Gastroesophageal sphincter (tissue), 3 donors: ENCODE measurements at regions not wholly inside any gene's neighbourhood (a gene's known extent, or its start where the extent isn't known, plus 50 kb on each side); places are given as distances from the start of the nearest gene placed in this dataset.

Source experiments
- CTCF ChIP-seq, 4 experiments: fragments of 200-600 bp in 2 of 4; fragments of 450-650 bp in 2 of 4; sonication (generic) in 1 of 4; IDR thresholded peaks; one replicate each; pipeline ENCODE4 v1.5.1; 2017 to 2019; ENCODE audit warnings: antibody characterized with exemption in 4 of 4, mild to moderate bottlenecking in 2 of 4, moderate library complexity in 2 of 4
- EP300 ChIP-seq: sonication (generic); formaldehyde crosslinking; IDR thresholded peaks from one replicate; pipeline ENCODE4 v1.6.1; 2017; ENCODE audit warnings: antibody characterized with exemption, mild to moderate bottlenecking
- POLR2A ChIP-seq, 2 donors: fragments of 450-650 bp; IDR thresholded peaks; one replicate each; pipeline ENCODE4 v1.6.1; 2017; ENCODE audit warnings: antibody characterized with exemption in 2 of 2, mild to moderate bottlenecking in 2 of 2, moderate library complexity in 1 of 2
- POLR2AphosphoS5 ChIP-seq: sonication (generic); formaldehyde crosslinking; IDR thresholded peaks from one replicate; pipeline ENCODE4 v1.6.1; 2017; ENCODE audit warnings: antibody characterized with exemption

- no peak for TF ChIP-seq POLR2AphosphoS5
- TF ChIP-seq POLR2A (IDR thresholded peaks at IDR 0.05): no peak
- TF ChIP-seq CTCF (IDR thresholded peaks at IDR 0.05): no peak
- TF ChIP-seq EP300: no peak
Observed at GRCh38 chr1:5718831-5719632, 273.2 kb downstream of the NPHP4 start.
